HEK293 (cell line): ENCODE measurements at regions not wholly inside any gene's neighbourhood (a gene's known extent, or its start where the extent isn't known, plus 50 kb on each side); places are given as distances from the start of the nearest gene placed in this dataset.

ENCODE experiments used
- CTCF ChIA-PET: fragments of 350-600 bp; formaldehyde crosslinking; extraction: SDS; loops from one replicate; lab custom pipeline; 2021; ENCODE audit warnings: antibody characterized with exemption; lab: Yijun Ruan, JAX
- POLR2A ChIA-PET: fragments of 300-600 bp; formaldehyde crosslinking; extraction: SDS; loops from one replicate; lab custom pipeline; 2020; ENCODE audit warnings: antibody characterized with exemption, inconsistent platforms; lab: Yijun Ruan, JAX
- H3K27ac ChIP-seq: fragments of 200-500 bp; sonication (Bioruptor generic); 2 replicates; pipeline ENCODE4 v1.5.1; 2014; ENCODE audit warnings: low read depth, low read length, control low read depth, inconsistent platforms; ENCODE audit errors: extremely low read depth
- H3K36me3 ChIP-seq, 2 experiments: fragments of 200-500 bp in 1 of 2; sonication (Bioruptor generic) in 1 of 2; 1 replicate in 1 of 2; 2 replicates in 1 of 2; pipeline ENCODE4 v1.5.1; 2014 to 2017; ENCODE audit warnings: inconsistent platforms in 2 of 2, low read length in 2 of 2; ENCODE audit not compliant: control insufficient read depth in 2 of 2, insufficient read depth in 1 of 2
- H3K4me1 ChIP-seq: fragments of 200-500 bp; sonication (Bioruptor generic); 2 replicates; pipeline ENCODE4 v1.5.1; 2014; ENCODE audit warnings: mild to moderate bottlenecking, low read length, inconsistent platforms; ENCODE audit not compliant: control insufficient read depth, insufficient read depth
- H3K4me3 ChIP-seq: 2 replicates; pipeline ENCODE4 v1.5.1; 2011; ENCODE audit warnings: low read depth, mild to moderate bottlenecking, control low read depth, low read length, moderate library complexity
- H3K9me3 ChIP-seq: fragments of 200-500 bp; sonication (Bioruptor generic); 2 replicates; pipeline ENCODE4 v1.5.1; 2014; ENCODE audit warnings: low read depth, low read length, inconsistent platforms; ENCODE audit not compliant: control insufficient read depth, insufficient read depth
- BCL11A ChIP-seq: fragments of 450-650 bp; formaldehyde crosslinking; IDR thresholded peaks from 2 replicates; pipeline ENCODE4 v1.5.1; 2016; ENCODE audit warnings: low read depth, missing biosample characterization, missing genetic modification characterization
- CTCF ChIP-seq: fragments of 450-650 bp; formaldehyde crosslinking; IDR thresholded peaks from 2 replicates; pipeline ENCODE4 v1.5.1; 2016; ENCODE audit warnings: missing biosample characterization, missing genetic modification characterization
- GLIS2 ChIP-seq: fragments of 450-650 bp; formaldehyde crosslinking; IDR thresholded peaks from 2 replicates; pipeline ENCODE4 v1.5.1; 2016; ENCODE audit warnings: missing biosample characterization, missing genetic modification characterization
- HOXD13 ChIP-seq: sonication (generic); formaldehyde crosslinking; IDR thresholded peaks from 2 replicates; pipeline ENCODE4 v1.8.0; 2022; ENCODE audit warnings: missing genetic modification reagents, borderline replicate concordance
- MEIS1 ChIP-seq: sonication (generic); formaldehyde crosslinking; IDR thresholded peaks from 2 replicates; pipeline ENCODE4 v1.8.1; 2022; ENCODE audit warnings: missing genetic modification reagents, mild to moderate bottlenecking, borderline replicate concordance
- YY1 ChIP-seq: fragments of 450-650 bp; formaldehyde crosslinking; IDR thresholded peaks from 2 replicates; pipeline ENCODE4 v1.5.1; 2018; ENCODE audit warnings: missing biosample characterization, missing genetic modification characterization
- ZBTB44 ChIP-seq: fragments of 450-650 bp; IDR thresholded peaks from 2 replicates; pipeline ENCODE4 v1.5.1; 2018; ENCODE audit warnings: missing biosample characterization, mild to moderate bottlenecking, missing genetic modification characterization
- ZFP69B ChIP-seq: fragments of 450-650 bp; formaldehyde crosslinking; IDR thresholded peaks from 2 replicates; pipeline ENCODE4 v1.5.1; 2016; ENCODE audit warnings: missing biosample characterization, missing genetic modification characterization
- ZNF221 ChIP-seq: fragments of 450-650 bp; formaldehyde crosslinking; IDR thresholded peaks from 2 replicates; pipeline ENCODE4 v1.5.1; 2017; ENCODE audit warnings: missing biosample characterization, missing genetic modification characterization, borderline replicate concordance
- ZNF24 ChIP-seq: fragments of 450-650 bp; formaldehyde crosslinking; IDR thresholded peaks from 2 replicates; pipeline ENCODE4 v1.5.1; 2016; ENCODE audit warnings: missing biosample characterization, missing genetic modification characterization
- ZNF558 ChIP-seq: fragments of 450-650 bp; formaldehyde crosslinking; IDR thresholded peaks from 2 replicates; pipeline ENCODE4 v1.5.1; 2016; ENCODE audit warnings: missing biosample characterization, missing genetic modification characterization
- ZNF600 ChIP-seq: fragments of 450-650 bp; formaldehyde crosslinking; IDR thresholded peaks from 2 replicates; pipeline ENCODE4 v1.5.1; 2016; ENCODE audit warnings: missing biosample characterization, missing genetic modification characterization
- ZNF785 ChIP-seq: fragments of 450-650 bp; formaldehyde crosslinking; IDR thresholded peaks from 2 replicates; pipeline ENCODE4 v1.5.1; 2016; ENCODE audit warnings: missing biosample characterization, missing genetic modification characterization
- ZNF830 ChIP-seq: fragments of 450-650 bp; IDR thresholded peaks from 2 replicates; pipeline ENCODE4 v1.5.0; 2018; ENCODE audit warnings: missing biosample characterization, missing genetic modification characterization, low read depth, mild to moderate bottlenecking, moderate library complexity
- TF ChIP-seq, protein P1 (sequence below): fragments of 450-650 bp; formaldehyde crosslinking; IDR thresholded peaks from 2 replicates; pipeline ENCODE4 v1.5.1; 2016; ENCODE audit warnings: missing biosample characterization, missing genetic modification characterization, borderline replicate concordance

DNA sequence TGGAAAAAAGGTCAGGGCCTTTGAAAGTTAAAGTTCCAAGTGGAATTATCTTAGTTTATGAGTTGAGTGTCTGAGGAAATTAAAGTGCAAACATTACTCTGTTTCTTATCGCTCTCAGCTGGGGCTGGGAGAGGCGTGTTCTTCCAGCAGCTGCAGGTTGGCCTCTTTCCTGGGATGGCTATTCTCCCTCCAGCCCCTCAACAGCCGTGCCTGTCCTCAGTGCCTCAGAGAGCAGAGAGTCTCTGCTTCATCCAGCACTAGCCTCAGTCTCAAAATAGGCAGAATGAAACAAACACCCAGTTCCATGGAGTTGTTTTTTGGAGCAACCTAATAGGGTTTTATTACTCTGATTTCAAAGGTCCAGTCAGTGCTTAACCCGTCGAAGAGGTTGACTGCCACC lies 298.1 kb downstream of the GALR1 start:
- H3K27ac ChIP-seq, result no peak overlapping the region
- no peaks in the 10 kb centered on the region for H3K4me1 ChIP-seq
- no peak overlapping the region for H3K4me3 ChIP-seq
- H3K36me3 ChIP-seq, result no peaks in the 10 kb centered on the region
- no peak for TF ChIP-seq ZFP69B (tag by site-specific recombination)
- TF ChIP-seq ZNF830 (tag by site-specific recombination), result no peak
- TF ChIP-seq ZNF600 (tag by site-specific recombination), result no peak
- no peak for TF ChIP-seq HOXD13 (CRISPR knock-in tag)
- TF ChIP-seq GLIS2 (tag by site-specific recombination), result no peak
- no peak for TF ChIP-seq ZNF221 (tag by site-specific recombination)
- TF ChIP-seq CTCF, result no peak
- TF ChIP-seq ZNF785, result no peak
- no peak for TF ChIP-seq BCL11A (tag by site-specific recombination)
- TF ChIP-seq, all 188 proteins: peak for 0
- CTCF ChIA-PET, result interaction anchor here (0.7 kb wide), 1 partner anchor 86 kb away, joined by 3 read pairs; no protein-coding TSS in a partner anchor
- H3K9me3 ChIP-seq, result no peaks in the 10 kb centered on the region
- POLR2A ChIA-PET, result no interaction called here

- CTCF ChIA-PET, result no interaction called here
Measured at GRCh38 chr18:77548790-77549420, 299.3 kb downstream of the GALR1 start.

GRCh38 chr18:77550625-77551024 lies 301.0 kb downstream of the GALR1 start:
- Histone ChIP-seq H3K4me1 (no peaks in the 10 kb centered on the region), H3K27ac (no peak overlapping the region)
- no peak for TF ChIP-seq ZNF558 (tag by site-specific recombination)

More at GRCh38 chr18:77548790-77549420, 299.3 kb downstream of the GALR1 start:
- H3K9me3 ChIP-seq, result no peaks in the 10 kb centered on the region
- no peaks in the 10 kb centered on the region for H3K36me3 ChIP-seq
- no peaks in the 10 kb centered on the region for H3K4me1 ChIP-seq
- no peak overlapping the region for H3K27ac ChIP-seq
- no peak overlapping the region for H3K4me3 ChIP-seq
- POLR2A ChIA-PET, result no interaction called here
- TF ChIP-seq MEIS1 (no peak), ZBTB44 (tag by site-specific recombination) (no peak), ZNF24 (tag by site-specific recombination) (no peak), YY1 (tag by site-specific recombination) (no peak)
- TF ChIP-seq, protein P1, sequence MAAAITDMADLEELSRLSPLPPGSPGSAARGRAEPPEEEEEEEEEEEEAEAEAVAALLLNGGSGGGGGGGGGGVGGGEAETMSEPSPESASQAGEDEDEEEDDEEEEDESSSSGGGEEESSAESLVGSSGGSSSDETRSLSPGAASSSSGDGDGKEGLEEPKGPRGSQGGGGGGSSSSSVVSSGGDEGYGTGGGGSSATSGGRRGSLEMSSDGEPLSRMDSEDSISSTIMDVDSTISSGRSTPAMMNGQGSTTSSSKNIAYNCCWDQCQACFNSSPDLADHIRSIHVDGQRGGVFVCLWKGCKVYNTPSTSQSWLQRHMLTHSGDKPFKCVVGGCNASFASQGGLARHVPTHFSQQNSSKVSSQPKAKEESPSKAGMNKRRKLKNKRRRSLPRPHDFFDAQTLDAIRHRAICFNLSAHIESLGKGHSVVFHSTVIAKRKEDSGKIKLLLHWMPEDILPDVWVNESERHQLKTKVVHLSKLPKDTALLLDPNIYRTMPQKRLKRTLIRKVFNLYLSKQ (tag by site-specific recombination), result no peak

More at GRCh38 chr18:77550625-77551024, 301.0 kb downstream of the GALR1 start:
- CTCF ChIA-PET, result no interaction called here
- H3K36me3 ChIP-seq, result no peaks in the 10 kb centered on the region
- H3K9me3 ChIP-seq, result no peaks in the 10 kb centered on the region
- POLR2A ChIA-PET, result no interaction called here
- no peak overlapping the region for H3K4me3 ChIP-seq
